Coronary artery (tissue), 2 donors: ENCODE measurements at regions not wholly inside any gene's neighbourhood (a gene's known extent, or its start where the extent isn't known, plus 50 kb on each side); places are given as distances from the start of the nearest gene placed in this dataset.

Experiments used
- DNase-seq: peaks from one replicate; pipeline ENCODE4 v3.0.0-alpha.2; 2017; ENCODE audit warnings: low spot score
- H3K27ac ChIP-seq, 2 donors: fragments of 200-600 bp; sonication (generic); one replicate each; pipeline ENCODE4 v1.5.1; 2016 to 2019
- H3K4me3 ChIP-seq: fragments of 200-600 bp; sonication (generic); 2 replicates; pipeline ENCODE4 v1.5.1; 2016; ENCODE audit warnings: mild to moderate bottlenecking, moderate library complexity
- CTCF ChIP-seq: fragments of 200-600 bp; sonication (generic); IDR thresholded peaks from one replicate; pipeline ENCODE4 v1.5.1; 2019; ENCODE audit warnings: antibody characterized with exemption

GRCh38 chr3:23685541-23686258 is 120.1 kb upstream of the UBE2E1 start:
- DNase-seq: peak; percentile 82
- TF ChIP-seq CTCF: no peak
- peak overlapping the region in 1 of 2 donors; percentile 70 for H3K27ac ChIP-seq
- no peak overlapping the region for H3K4me3 ChIP-seq

- Histone ChIP-seq H3K4me3 (no peak overlapping the region), H3K27ac (no peak overlapping the region)
- TF ChIP-seq CTCF: no peak
- no peak for DNase-seq
Observed at GRCh38 chr3:23686519-23686918, 119.2 kb upstream of the UBE2E1 start.

DNA sequence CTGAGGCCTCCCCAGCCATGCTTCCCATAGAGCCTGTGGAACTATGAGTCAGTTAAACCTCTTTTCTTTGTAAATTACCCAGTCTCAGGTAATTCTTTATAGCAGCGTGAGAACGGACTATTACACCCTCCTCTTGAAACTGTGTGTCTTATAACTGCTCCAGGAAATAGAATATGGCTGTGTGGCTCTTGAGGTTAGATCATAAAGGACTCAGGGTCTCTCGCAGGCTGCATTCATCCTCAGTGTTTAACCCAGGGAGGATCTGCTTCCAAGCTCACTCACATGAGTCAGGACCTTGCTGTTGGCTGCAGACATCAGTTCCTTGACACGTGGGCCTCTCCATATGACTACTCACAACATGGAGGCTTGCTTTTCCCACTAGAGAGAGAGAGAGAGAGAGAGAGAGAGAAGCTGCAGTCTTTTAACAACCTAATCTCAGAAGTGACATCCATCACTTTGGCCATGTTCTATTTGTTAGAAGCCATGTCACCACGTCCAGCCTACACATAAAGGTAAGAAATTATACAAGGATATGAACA is 114.3 kb upstream of the UBE2E1 start:
- Histone ChIP-seq H3K4me3 (no peak overlapping the region), H3K27ac (no peak overlapping the region)
- TF ChIP-seq CTCF: no peak
- no peak for DNase-seq

DNA sequence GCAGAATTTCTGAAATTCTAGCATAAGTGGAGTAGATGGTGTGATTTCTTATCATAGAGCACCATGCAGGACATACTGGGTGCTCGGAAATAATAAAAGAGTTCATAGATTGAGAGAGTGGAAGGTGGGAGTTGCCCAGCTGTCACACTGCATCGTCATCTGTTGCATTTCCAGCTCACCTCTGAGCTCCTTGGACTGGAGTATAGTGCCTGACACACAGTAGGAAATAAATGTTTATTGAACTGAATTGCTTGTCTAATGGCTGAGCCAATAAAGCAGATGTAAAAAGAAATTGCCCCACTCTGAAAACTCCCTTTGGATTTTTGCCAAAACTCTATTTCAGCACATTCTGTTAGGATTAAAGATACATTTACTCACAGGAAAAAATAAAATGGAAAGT is 108.9 kb upstream of the UBE2E1 start:
- no peak for TF ChIP-seq CTCF
- Histone ChIP-seq H3K4me3 (no peak overlapping the region), H3K27ac (no peak overlapping the region)
- DNase-seq: no peak

DNA sequence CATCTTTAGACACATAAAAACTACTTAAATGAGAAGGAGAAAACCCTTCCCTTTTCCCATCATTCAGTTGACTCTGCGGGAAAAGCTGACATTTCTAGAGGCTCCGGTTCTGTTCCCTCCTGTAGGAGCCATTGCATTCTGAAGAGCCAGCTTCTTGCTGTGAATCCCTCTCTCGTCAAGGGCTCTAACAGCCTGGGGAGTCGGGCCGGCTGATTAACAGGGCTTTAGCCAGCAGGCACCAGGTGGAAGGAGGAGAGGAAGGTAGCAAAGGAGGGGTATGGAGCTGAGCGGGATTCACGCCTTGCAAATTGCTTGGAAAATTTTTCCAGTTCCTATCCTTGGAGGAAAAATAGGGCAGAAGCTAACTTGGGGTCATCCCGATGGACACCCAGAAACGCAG is 108.3 kb upstream of the UBE2E1 start:
- Histone ChIP-seq H3K4me3 (no peak overlapping the region), H3K27ac (no peak overlapping the region)
- DNase-seq: no peak
- no peak for TF ChIP-seq CTCF

DNA sequence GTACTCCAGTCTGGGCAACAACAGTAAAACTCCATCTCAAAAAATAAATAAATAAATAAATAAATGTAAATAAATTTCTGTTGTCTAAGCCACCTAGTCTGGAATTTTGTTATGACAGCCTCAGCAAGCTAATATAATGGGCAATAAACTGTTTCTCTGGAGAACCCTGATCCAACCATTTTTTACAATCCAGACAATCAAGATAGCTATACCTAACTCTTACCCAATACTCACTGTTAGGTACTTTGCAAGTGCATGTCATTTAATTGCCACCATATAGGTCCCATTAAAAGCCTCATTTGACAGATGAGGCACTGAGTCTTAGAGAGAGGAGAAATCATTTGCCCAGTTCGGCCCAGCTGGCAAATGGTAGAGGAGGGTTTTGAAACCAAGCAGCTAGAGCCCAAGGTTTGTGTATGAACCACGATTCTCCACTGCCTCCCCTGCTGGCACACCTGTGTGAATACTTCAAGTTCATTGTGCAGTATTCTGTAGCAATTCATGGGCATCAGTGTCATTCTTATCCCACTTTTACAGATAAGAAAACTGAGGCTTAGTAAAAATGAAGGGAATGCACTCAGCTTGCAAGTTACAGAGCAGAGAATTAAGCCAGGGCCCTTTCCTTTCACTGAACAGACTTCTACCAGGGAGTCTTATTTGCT is 107.0 kb upstream of the UBE2E1 start:
- no peak overlapping the region for H3K27ac ChIP-seq
- DNase-seq: no peak
- TF ChIP-seq CTCF: no peak
- H3K4me3 ChIP-seq: no peak overlapping the region

DNA sequence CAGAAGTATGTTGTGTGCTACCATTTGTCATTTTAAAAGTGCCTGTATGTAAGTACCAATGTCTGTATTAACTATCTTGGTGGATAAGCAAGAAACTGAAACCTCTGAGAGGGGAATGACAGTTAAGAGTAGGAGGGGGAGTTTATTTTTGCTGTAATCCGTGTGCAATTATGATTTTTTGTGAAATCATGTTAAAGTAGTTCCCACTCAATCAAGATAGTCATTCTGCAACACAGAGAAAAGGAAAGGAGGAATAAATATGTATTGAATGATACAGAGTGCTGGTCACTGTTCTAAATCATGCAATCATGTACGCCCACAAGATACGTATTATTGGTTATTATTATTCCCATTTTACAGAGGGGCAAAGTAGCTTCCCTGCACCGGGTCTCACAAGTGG is 105.1 kb upstream of the UBE2E1 start:
- TF ChIP-seq CTCF: no peak
- no peak for DNase-seq
- Histone ChIP-seq H3K27ac (no peak overlapping the region), H3K4me3 (no peak overlapping the region)
